Fibroblast of pulmonary artery (primary cell): ENCODE measurements at regions not wholly inside any gene's neighbourhood (a gene's known extent, or its start where the extent isn't known, plus 50 kb on each side); places are given as distances from the start of the nearest gene placed in this dataset.
A peak's percentile ranks its signal among the peaks of the same experiment; 100 is the strongest.

Experiments
- DNase-seq: peaks from one replicate; pipeline ENCODE4 v3.0.0-alpha.2; 2010; ENCODE audit warnings: low read depth
- H3K4me3 ChIP-seq: replicated peaks from 2 replicates; pipeline ENCODE4 v1.5.1; 2011; ENCODE audit warnings: low read depth, mild to moderate bottlenecking, control low read depth, low read length, moderate library complexity
- CTCF ChIP-seq: IDR thresholded peaks from 2 replicates; pipeline ENCODE4 v1.5.1; 2011; ENCODE audit warnings: mild to moderate bottlenecking, control low read depth, low read length, inconsistent platforms; ENCODE audit errors: missing control alignments

DNA sequence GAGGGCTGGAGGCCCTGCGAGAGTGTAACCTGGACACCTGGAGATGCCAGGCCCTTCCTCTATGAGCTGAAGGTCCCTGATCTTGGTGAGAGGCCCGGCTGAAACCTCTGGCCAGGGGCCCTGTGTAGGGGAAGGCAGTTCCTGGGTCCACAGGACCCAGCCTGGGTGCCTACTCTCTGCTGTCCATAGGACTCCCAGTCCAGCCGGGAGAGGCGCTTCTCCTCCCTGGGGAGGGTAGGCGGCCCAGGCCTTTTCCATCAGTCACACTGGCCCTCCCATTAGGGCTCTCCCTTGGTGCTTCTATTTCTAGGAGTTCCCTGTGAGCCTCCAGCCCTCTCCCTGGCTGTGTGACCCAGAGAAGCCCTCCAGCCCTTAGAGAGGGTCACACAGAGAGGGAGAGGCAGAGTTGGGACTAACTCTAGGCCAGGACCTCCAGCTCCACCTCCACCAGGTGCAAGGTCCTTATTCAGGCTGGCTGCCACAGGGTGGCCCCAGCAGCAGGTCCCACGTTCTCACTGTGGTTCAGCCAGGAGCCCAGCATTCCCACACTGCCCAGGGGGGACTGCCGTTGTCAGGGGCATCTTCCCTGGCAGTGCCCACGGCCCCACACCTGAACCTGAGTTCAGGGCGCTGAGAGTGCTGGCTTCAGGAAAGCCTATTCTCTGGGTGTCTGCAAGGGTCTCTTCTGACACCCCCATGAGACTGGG lies 146.8 kb downstream of the SMAD6 start:
- no peak for TF ChIP-seq CTCF
- H3K4me3 ChIP-seq, result no peak overlapping the region
- no peak for DNase-seq

DNA sequence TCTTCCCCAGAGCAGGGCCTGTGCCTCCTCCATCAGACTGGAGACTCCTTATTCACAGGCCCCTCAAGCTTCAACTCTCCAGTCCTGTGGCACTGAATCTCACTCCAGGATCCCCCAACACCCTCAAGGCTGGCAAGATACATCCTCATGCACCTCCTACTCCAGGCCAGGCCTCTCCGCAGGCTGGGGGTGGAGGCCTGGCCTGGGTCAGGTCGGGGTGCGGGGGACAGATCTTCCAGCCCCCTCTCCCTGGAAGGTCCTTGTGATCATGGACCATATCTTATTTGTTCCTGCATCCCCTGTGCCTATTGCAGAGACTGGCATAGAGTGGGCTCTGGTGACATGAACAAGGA lies 147.3 kb downstream of the SMAD6 start:
- no peak for DNase-seq
- no peak for TF ChIP-seq CTCF
- no peak overlapping the region for H3K4me3 ChIP-seq

DNA sequence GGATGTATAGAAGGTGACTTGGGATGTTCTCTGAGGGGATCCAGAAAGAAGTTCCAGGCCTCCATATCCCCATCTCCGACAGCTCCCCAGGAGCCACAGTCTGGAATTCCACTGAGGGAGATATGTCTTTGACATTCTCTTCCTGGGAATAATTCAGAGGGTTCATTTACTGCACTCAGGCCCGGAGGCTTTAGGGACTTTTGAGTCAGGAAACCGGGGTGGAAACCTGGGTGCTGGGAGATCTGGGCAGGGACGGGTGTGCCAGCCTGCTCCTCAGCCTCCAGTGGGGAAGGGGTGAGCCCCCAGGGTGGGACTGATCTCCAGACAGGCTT lies 147.7 kb downstream of the SMAD6 start:
- TF ChIP-seq CTCF, result no peak

DNA sequence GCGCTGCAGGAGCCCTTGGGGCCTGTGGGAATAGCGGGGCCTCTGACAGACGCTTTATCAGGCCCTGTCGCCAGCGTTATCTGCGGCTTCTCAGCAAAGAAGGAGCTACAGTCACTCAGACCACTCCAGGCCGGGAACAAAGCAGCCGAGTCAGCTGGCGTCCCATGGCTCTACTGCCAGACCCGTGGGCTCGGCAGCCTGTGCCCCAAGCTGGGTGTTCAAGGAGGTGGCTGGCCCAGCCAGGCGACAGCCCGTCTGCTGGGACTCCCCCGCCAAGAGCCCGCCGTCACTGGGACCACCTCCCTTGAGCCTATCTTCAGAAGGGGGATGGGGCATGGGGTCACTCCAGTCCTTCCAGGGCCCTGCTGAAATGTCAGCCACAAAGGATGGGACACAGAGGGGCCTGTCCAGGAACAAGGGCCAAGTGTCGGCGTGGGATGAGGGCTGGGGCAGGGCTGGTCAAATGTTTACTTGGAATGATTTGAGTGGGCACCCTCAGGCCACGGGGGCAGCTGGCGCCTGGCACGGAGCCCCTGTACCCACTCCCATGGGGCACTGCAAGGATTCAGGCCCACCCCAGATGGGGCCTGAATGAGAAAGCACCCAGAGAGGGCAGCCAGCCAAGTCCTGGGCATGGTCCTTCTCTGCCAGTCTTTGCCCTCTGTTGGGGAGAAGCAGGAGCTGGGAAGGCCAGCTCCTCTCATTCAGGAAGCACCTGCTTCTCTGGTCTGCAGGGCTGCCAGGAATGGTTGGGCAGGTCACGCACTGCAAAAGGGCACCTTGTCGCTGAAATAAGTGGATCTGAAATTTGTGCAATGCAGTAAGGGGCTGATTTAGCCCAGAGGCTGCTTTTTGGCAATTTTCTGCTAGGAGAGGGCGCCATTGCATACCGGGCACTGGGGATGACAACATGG lies 148.3 kb downstream of the SMAD6 start:
- TF ChIP-seq CTCF, result no peak
- DNase-seq, result no peak
- no peak overlapping the region for H3K4me3 ChIP-seq

More for the DNA sequence above, 147.7 kb downstream of the SMAD6 start:
- H3K4me3 ChIP-seq, result no peak overlapping the region
- no peak for DNase-seq

- no peak for DNase-seq
- no peak overlapping the region for H3K4me3 ChIP-seq
- no peak for TF ChIP-seq CTCF
Observed at GRCh38 chr15:66850996-66851310, 148.9 kb downstream of the SMAD6 start.

GRCh38 chr15:66851311-66852063 lies 149.5 kb downstream of the SMAD6 start:
- TF ChIP-seq CTCF, result peak; percentile 84
- peak; percentile 86 for DNase-seq
- H3K4me3 ChIP-seq, result no peak overlapping the region
